ENCODE measurements at regions not wholly inside any gene's neighbourhood (a gene's known extent, or its start where the extent isn't known, plus 50 kb on each side); places are given as distances from the start of the nearest gene placed in this dataset.

GRCh38 chr1:68358439-68358838 lies 91.3 kb downstream of the RPE65 start:
- no peak overlapping the region for H3K27ac Mint-ChIP-seq

GRCh38 chr1:68355614-68356013 lies 94.1 kb downstream of the RPE65 start:
- Mint-ChIP-seq H3K4me1 (no peaks in the 10 kb centered on the region), H3K27ac (no peak overlapping the region), H3K9me3 (peaks cover 2 to 7% of the 10 kb centered on the region in 2 donors), H3K36me3 (no peaks in the 10 kb centered on the region), H3K4me3 (no peak overlapping the region), H3K27me3 (ENCODE audit: low read depth in 2 of 2) (peaks cover 0 to 7% of the 10 kb centered on the region in 2 donors)
- ATAC-seq, result no peak
- intact Hi-C loops (cut with micrococcal nuclease), result no loop called here
- no peaks in the 10 kb centered on the region for H3K9me3 ChIP-seq (ENCODE audit: control insufficient read depth, insufficient read depth, low read length)
- DNase-seq, result no peak
- H3K4me1 ChIP-seq (ENCODE audit: control insufficient read depth, insufficient read depth, low read length), result no peaks in the 10 kb centered on the region
- no peak overlapping the region for H3K27ac ChIP-seq (ENCODE audit: low read length)
- TF ChIP-seq CTCF (IDR thresholded peaks at IDR 0.05), result no peak
- no peaks in the 10 kb centered on the region for H3K27me3 ChIP-seq (ENCODE audit: control insufficient read depth, insufficient read depth, low read length)
- H3K4me3 ChIP-seq (ENCODE audit: low read length), result no peak overlapping the region
- H3K36me3 ChIP-seq (ENCODE audit: control insufficient read depth, insufficient read depth, low read length), result no peaks in the 10 kb centered on the region
- 89% methylated on average over 1 of the region's 3 CpGs for WGBS (ENCODE audit: insufficient coverage)

More at GRCh38 chr1:68358439-68358838, 91.3 kb downstream of the RPE65 start:
- no peak for DNase-seq
- WGBS (ENCODE audit: insufficient coverage), result 35% methylated on average over 4 of the region's 4 CpGs
- peaks cover 4 to 8% of the 10 kb centered on the region in 2 donors for H3K9me3 Mint-ChIP-seq
- H3K27me3 Mint-ChIP-seq (ENCODE audit: low read depth in 2 of 2), result peaks cover 0 to 7% of the 10 kb centered on the region in 2 donors
- H3K9me3 ChIP-seq (ENCODE audit: control insufficient read depth, insufficient read depth, low read length), result no peaks in the 10 kb centered on the region
- no peak for TF ChIP-seq CTCF (IDR thresholded peaks at IDR 0.05)
- no peaks in the 10 kb centered on the region for H3K27me3 ChIP-seq (ENCODE audit: control insufficient read depth, insufficient read depth, low read length)
- no peak overlapping the region for H3K4me3 ChIP-seq (ENCODE audit: low read length)
- H3K4me1 Mint-ChIP-seq, result no peaks in the 10 kb centered on the region
- H3K36me3 Mint-ChIP-seq, result no peaks in the 10 kb centered on the region
- no peak overlapping the region for H3K4me3 Mint-ChIP-seq
- intact Hi-C loops (cut with micrococcal nuclease), result no loop called here
- H3K27ac ChIP-seq (ENCODE audit: low read length), result no peak overlapping the region
- H3K4me1 ChIP-seq (ENCODE audit: control insufficient read depth, insufficient read depth, low read length), result no peaks in the 10 kb centered on the region
- no peak for ATAC-seq
- H3K36me3 ChIP-seq (ENCODE audit: control insufficient read depth, insufficient read depth, low read length), result no peaks in the 10 kb centered on the region

- no peaks in the 10 kb centered on the region for H3K36me3 ChIP-seq (ENCODE audit: control insufficient read depth, insufficient read depth, low read length)
- H3K27ac ChIP-seq (ENCODE audit: low read length), result no peak overlapping the region
- Mint-ChIP-seq H3K9me3 (peaks cover 0 to 3% of the 10 kb centered on the region in 2 donors), H3K27me3 (ENCODE audit: low read depth in 2 of 2) (peaks cover 0 to 3% of the 10 kb centered on the region in 2 donors), H3K36me3 (no peaks in the 10 kb centered on the region), H3K27ac (no peak overlapping the region), H3K4me1 (no peaks in the 10 kb centered on the region), H3K4me3 (no peak overlapping the region)
- H3K27me3 ChIP-seq (ENCODE audit: control insufficient read depth, insufficient read depth, low read length), result no peaks in the 10 kb centered on the region
- no peak for TF ChIP-seq CTCF (IDR thresholded peaks at IDR 0.05)
- ATAC-seq (no peak), DNase-seq (no peak)
- WGBS (ENCODE audit: insufficient coverage), result 79% methylated on average over 2 of the region's 2 CpGs
- H3K9me3 ChIP-seq (ENCODE audit: control insufficient read depth, insufficient read depth, low read length), result no peaks in the 10 kb centered on the region
- no peak overlapping the region for H3K4me3 ChIP-seq (ENCODE audit: low read length)
- intact Hi-C loops (cut with micrococcal nuclease), result no loop called here
- no peaks in the 10 kb centered on the region for H3K4me1 ChIP-seq (ENCODE audit: control insufficient read depth, insufficient read depth, low read length)
These were observed 97.6 kb downstream of the RPE65 start for GRCh38 chr1:68352202-68352601.

- H3K27ac Mint-ChIP-seq, result no peak overlapping the region
- H3K36me3 Mint-ChIP-seq, result no peaks in the 10 kb centered on the region
- intact Hi-C loops (cut with micrococcal nuclease), result no loop called here
- no peak for ATAC-seq
- Histone ChIP-seq H3K4me3 (ENCODE audit: low read length) (no peak overlapping the region), H3K4me1 (ENCODE audit: control insufficient read depth, insufficient read depth, low read length) (no peaks in the 10 kb centered on the region), H3K27me3 (ENCODE audit: control insufficient read depth, insufficient read depth, low read length) (no peaks in the 10 kb centered on the region), H3K27ac (ENCODE audit: low read length) (no peak overlapping the region), H3K36me3 (ENCODE audit: control insufficient read depth, insufficient read depth, low read length) (no peaks in the 10 kb centered on the region), H3K9me3 (ENCODE audit: control insufficient read depth, insufficient read depth, low read length) (no peaks in the 10 kb centered on the region)
- no peaks in the 10 kb centered on the region for H3K27me3 Mint-ChIP-seq (ENCODE audit: low read depth in 2 of 2)
- H3K4me1 Mint-ChIP-seq, result no peaks in the 10 kb centered on the region
- DNase-seq, result no peak
- WGBS (ENCODE audit: insufficient coverage), result 17% methylated on average over 1 of the region's 2 CpGs
- no peaks in the 10 kb centered on the region for H3K9me3 Mint-ChIP-seq
- no peak for TF ChIP-seq CTCF (IDR thresholded peaks at IDR 0.05)
- no peak overlapping the region for H3K4me3 Mint-ChIP-seq
These were observed 102.3 kb downstream of the RPE65 start for GRCh38 chr1:68347415-68347814.
